Natural killer cell treated with Interleukin-12 subunit alpha and Interleukin-12 subunit beta and Interleukin-15 and Interleukin-18, amount 100 ng/mL, for 72 hours (primary cell): ENCODE measurements at regions not wholly inside any gene's neighbourhood (a gene's known extent, or its start where the extent isn't known, plus 50 kb on each side); places are given as distances from the start of the nearest gene placed in this dataset.

ENCODE experiments used
- ATAC-seq, 2 donors: fragments of 150-1000 bp; cut with Tn5 transposase in 1 of 2; sonication (Bioruptor Pico), chemical (Tn5 transposase) in 1 of 2; 2 replicates each; pipeline ENCODE4 v1.10.0; 2021
- DNase-seq: peaks from one replicate; pipeline ENCODE4 v3.0.0; 2022; ENCODE audit warnings: low spot score
- H3K27ac Mint-ChIP-seq, 2 donors: 1 replicate in 1 of 2; 2 replicates in 1 of 2; pipeline ENCODE4 v1.8.0; 2022; ENCODE audit warnings: mixed read lengths in 2 of 2, mild to moderate bottlenecking in 1 of 2, moderate library complexity in 1 of 2
- H3K27me3 Mint-ChIP-seq, 2 donors: 1 replicate in 1 of 2; 2 replicates in 1 of 2; pipeline ENCODE4 v1.8.0; 2022; ENCODE audit warnings: mixed read lengths in 2 of 2
- H3K36me3 Mint-ChIP-seq: one replicate; pipeline ENCODE4 v1.8.0; 2022; ENCODE audit warnings: mixed read lengths
- H3K4me1 Mint-ChIP-seq, 2 donors: 1 replicate in 1 of 2; 2 replicates in 1 of 2; pipeline ENCODE4 v1.8.0; 2022; ENCODE audit warnings: low read depth in 2 of 2, mixed read lengths in 2 of 2, mild to moderate bottlenecking in 1 of 2
- H3K4me3 Mint-ChIP-seq: one replicate; pipeline ENCODE4 v1.8.0; 2022; ENCODE audit warnings: mixed read lengths
- H3K9me3 Mint-ChIP-seq: 2 replicates; pipeline ENCODE4 v1.8.0; 2022; ENCODE audit warnings: mixed read lengths

GRCh38 chr2:21310493-21310892 is 186.7 kb downstream of the TDRD15 start:
- no peaks in the 10 kb centered on the region for H3K4me1 Mint-ChIP-seq
- no peaks in the 10 kb centered on the region for H3K27me3 Mint-ChIP-seq
- H3K9me3 Mint-ChIP-seq, result no peaks in the 10 kb centered on the region
- H3K27ac Mint-ChIP-seq, result no peak overlapping the region
- H3K4me3 Mint-ChIP-seq, result no peak overlapping the region
- DNase-seq (no peak), ATAC-seq (no peak)
- no peaks in the 10 kb centered on the region for H3K36me3 Mint-ChIP-seq

- no peak overlapping the region for H3K4me3 Mint-ChIP-seq
- no peaks in the 10 kb centered on the region for H3K9me3 Mint-ChIP-seq
- no peaks in the 10 kb centered on the region for H3K27me3 Mint-ChIP-seq
- H3K36me3 Mint-ChIP-seq, result no peaks in the 10 kb centered on the region
- peaks cover 0 to 2% of the 10 kb centered on the region in 2 donors for H3K4me1 Mint-ChIP-seq
- ATAC-seq, result no peak
- no peak overlapping the region for H3K27ac Mint-ChIP-seq
- no peak for DNase-seq
Observed at GRCh38 chr2:21314322-21314835, 190.6 kb downstream of the TDRD15 start.

GRCh38 chr2:21317131-21317530 is 193.4 kb downstream of the TDRD15 start:
- Mint-ChIP-seq H3K4me3 (no peak overlapping the region), H3K36me3 (no peaks in the 10 kb centered on the region), H3K27me3 (no peaks in the 10 kb centered on the region), H3K27ac (no peak overlapping the region), H3K4me1 (peaks cover 0 to 2% of the 10 kb centered on the region in 2 donors), H3K9me3 (no peaks in the 10 kb centered on the region)
- no peak for ATAC-seq
- DNase-seq, result no peak

- H3K27me3 Mint-ChIP-seq, result no peaks in the 10 kb centered on the region
Observed at GRCh38 chr2:21318263-21318662, 194.5 kb downstream of the TDRD15 start.

GRCh38 chr2:21326152-21326551 is 202.4 kb downstream of the TDRD15 start:
- peaks cover 3% of the 10 kb centered on the region for H3K9me3 Mint-ChIP-seq
- H3K36me3 Mint-ChIP-seq, result no peaks in the 10 kb centered on the region
- no peak overlapping the region for H3K4me3 Mint-ChIP-seq
- no peaks in the 10 kb centered on the region for H3K27me3 Mint-ChIP-seq
- no peak overlapping the region for H3K27ac Mint-ChIP-seq
- DNase-seq (no peak), ATAC-seq (no peak)
- no peaks in the 10 kb centered on the region for H3K4me1 Mint-ChIP-seq

More at GRCh38 chr2:21318263-21318662, 194.5 kb downstream of the TDRD15 start:
- no peak overlapping the region for H3K27ac Mint-ChIP-seq
- no peak for ATAC-seq
- H3K9me3 Mint-ChIP-seq, result no peaks in the 10 kb centered on the region
- peaks cover 0 to 2% of the 10 kb centered on the region in 2 donors for H3K4me1 Mint-ChIP-seq
- no peak overlapping the region for H3K4me3 Mint-ChIP-seq
- DNase-seq, result no peak
- no peaks in the 10 kb centered on the region for H3K36me3 Mint-ChIP-seq

- H3K9me3 Mint-ChIP-seq, result peaks cover 3% of the 10 kb centered on the region
- no peaks in the 10 kb centered on the region for H3K4me1 Mint-ChIP-seq
- no peak for DNase-seq
- no peak overlapping the region for H3K27ac Mint-ChIP-seq
- ATAC-seq, result no peak
- no peak overlapping the region for H3K4me3 Mint-ChIP-seq
- H3K27me3 Mint-ChIP-seq, result no peaks in the 10 kb centered on the region
- H3K36me3 Mint-ChIP-seq, result no peaks in the 10 kb centered on the region
Observed at GRCh38 chr2:21328177-21328576, 204.4 kb downstream of the TDRD15 start.

GRCh38 chr2:21330786-21331391 is 207.1 kb downstream of the TDRD15 start:
- Mint-ChIP-seq H3K27ac (no peak overlapping the region), H3K4me3 (no peak overlapping the region), H3K36me3 (no peaks in the 10 kb centered on the region), H3K27me3 (no peaks in the 10 kb centered on the region), H3K9me3 (peaks cover 3% of the 10 kb centered on the region), H3K4me1 (no peaks in the 10 kb centered on the region)
- DNase-seq, result no peak
- ATAC-seq, result no peak

- Mint-ChIP-seq H3K27ac (no peak overlapping the region), H3K4me3 (no peak overlapping the region), H3K27me3 (no peaks in the 10 kb centered on the region), H3K36me3 (no peaks in the 10 kb centered on the region), H3K4me1 (no peaks in the 10 kb centered on the region), H3K9me3 (no peaks in the 10 kb centered on the region)
- ATAC-seq (no peak), DNase-seq (no peak)
Observed at GRCh38 chr2:21331625-21332370, 208.0 kb downstream of the TDRD15 start.

GRCh38 chr2:21332993-21333625 is 209.3 kb downstream of the TDRD15 start:
- Mint-ChIP-seq H3K27ac (no peak overlapping the region), H3K36me3 (no peaks in the 10 kb centered on the region), H3K9me3 (peaks cover 3% of the 10 kb centered on the region), H3K27me3 (no peaks in the 10 kb centered on the region), H3K4me3 (no peak overlapping the region), H3K4me1 (no peaks in the 10 kb centered on the region)
- DNase-seq (no peak), ATAC-seq (no peak)

- no peaks in the 10 kb centered on the region for H3K4me1 Mint-ChIP-seq
- DNase-seq (no peak), ATAC-seq (no peak)
- peaks cover 3% of the 10 kb centered on the region for H3K9me3 Mint-ChIP-seq
- H3K27me3 Mint-ChIP-seq, result no peaks in the 10 kb centered on the region
- no peak overlapping the region for H3K4me3 Mint-ChIP-seq
- no peaks in the 10 kb centered on the region for H3K36me3 Mint-ChIP-seq
- no peak overlapping the region for H3K27ac Mint-ChIP-seq
Observed at GRCh38 chr2:21333684-21334083, 209.9 kb downstream of the TDRD15 start.

- peaks cover 11% of the 10 kb centered on the region for H3K9me3 Mint-ChIP-seq
- no peaks in the 10 kb centered on the region for H3K36me3 Mint-ChIP-seq
- H3K27ac Mint-ChIP-seq, result no peak overlapping the region
- H3K4me3 Mint-ChIP-seq, result no peak overlapping the region
- no peaks in the 10 kb centered on the region for H3K27me3 Mint-ChIP-seq
- DNase-seq, result no peak
- H3K4me1 Mint-ChIP-seq, result no peaks in the 10 kb centered on the region
- ATAC-seq, result no peak
Observed at GRCh38 chr2:21346984-21347383, 223.2 kb downstream of the TDRD15 start.

- no peak overlapping the region for H3K27ac Mint-ChIP-seq
- DNase-seq (no peak), ATAC-seq (no peak)
- H3K9me3 Mint-ChIP-seq, result peaks cover 19% of the 10 kb centered on the region
- H3K4me3 Mint-ChIP-seq, result no peak overlapping the region
- no peaks in the 10 kb centered on the region for H3K36me3 Mint-ChIP-seq
- H3K4me1 Mint-ChIP-seq, result no peaks in the 10 kb centered on the region
- H3K27me3 Mint-ChIP-seq, result no peaks in the 10 kb centered on the region
Observed at GRCh38 chr2:21353879-21354679, 230.3 kb downstream of the TDRD15 start.

GRCh38 chr2:21356086-21356856 is 232.5 kb downstream of the TDRD15 start:
- DNase-seq, result no peak
- no peak for ATAC-seq
- Mint-ChIP-seq H3K4me3 (no peak overlapping the region), H3K27me3 (no peaks in the 10 kb centered on the region), H3K9me3 (peaks cover 16% of the 10 kb centered on the region), H3K27ac (no peak overlapping the region), H3K36me3 (no peaks in the 10 kb centered on the region), H3K4me1 (no peaks in the 10 kb centered on the region)
